SH-SY5Y (cell line): ENCODE measurements at regions not wholly inside any gene's neighbourhood (a gene's known extent, or its start where the extent isn't known, plus 50 kb on each side); places are given as distances from the start of the nearest gene placed in this dataset.

ENCODE experiments used
- GATA2 ChIP-seq: IDR thresholded peaks from 2 replicates; pipeline ENCODE4 v1.6.1; 2011; ENCODE audit warnings: mild to moderate bottlenecking, low read depth, low read length
- GATA3 ChIP-seq: IDR thresholded peaks from 2 replicates; pipeline ENCODE4 v1.6.1; 2011; ENCODE audit warnings: low read depth, mild to moderate bottlenecking, low read length, moderate library complexity

DNA sequence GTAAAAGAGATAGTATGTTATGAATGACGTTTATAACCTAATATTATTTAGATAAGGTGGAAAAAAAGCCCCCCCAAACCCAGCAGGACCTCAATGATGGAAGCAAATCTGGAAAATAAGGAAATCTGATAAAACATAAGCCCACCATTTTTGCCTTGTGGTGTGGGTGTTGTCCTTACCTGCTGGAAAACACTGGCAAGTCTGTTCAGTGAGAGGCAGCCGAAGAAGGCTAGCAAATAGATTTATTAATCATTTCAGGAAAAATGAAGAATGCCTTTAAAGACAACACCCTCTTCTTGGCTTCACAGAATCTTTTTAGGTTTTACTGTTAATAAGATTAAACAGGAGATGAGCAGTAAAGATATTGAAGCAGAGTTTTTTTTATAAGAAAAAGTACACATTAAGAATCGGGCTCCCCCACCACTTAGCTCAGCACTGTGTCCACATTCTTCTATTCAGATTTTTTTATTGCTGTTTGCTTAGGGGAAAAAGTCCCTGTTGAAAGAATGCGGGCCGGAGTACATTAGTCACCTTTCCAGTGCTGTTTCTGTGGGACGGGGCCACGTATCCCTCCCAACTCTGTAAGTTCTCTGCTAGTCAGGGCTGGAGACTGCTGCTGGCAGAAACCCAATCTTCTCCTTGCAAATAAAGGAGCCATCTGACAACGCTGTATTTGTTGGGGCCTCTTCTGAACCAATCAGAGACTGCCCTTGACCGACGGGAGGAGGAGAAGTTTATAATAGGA is 104.1 kb downstream of the EVX1 start:
- TF ChIP-seq GATA2 = no peak
- TF ChIP-seq GATA3 = no peak
